ENCODE measurements at regions not wholly inside any gene's neighbourhood (a gene's known extent, or its start where the extent isn't known, plus 50 kb on each side); places are given as distances from the start of the nearest gene placed in this dataset.

- TF ChIP-seq POLR2A (IDR thresholded peaks at IDR 0.05) (no peak), CTCF (IDR thresholded peaks at IDR 0.05 in 8 of 11, conservative IDR thresholded peaks at IDR 0.05 in 3 of 11) (no peak)
Measured at GRCh38 chr2:18105929-18106328, 227.5 kb downstream of the KCNS3 start.

All from spleen (tissue), 7 donors.